AG10803 (cell line): ENCODE measurements at regions not wholly inside any gene's neighbourhood (a gene's known extent, or its start where the extent isn't known, plus 50 kb on each side); places are given as distances from the start of the nearest gene placed in this dataset.

Experiments used
- DNase-seq: peaks from one replicate; pipeline ENCODE4 v3.0.0; 2010; ENCODE audit warnings: low read depth
- H3K4me3 ChIP-seq: 2 replicates; pipeline ENCODE4 v1.5.1; 2011; ENCODE audit warnings: mild to moderate bottlenecking, low read length, control low read depth
- CTCF ChIP-seq: conservative IDR thresholded peaks from 2 replicates; pipeline ENCODE4 v1.5.1; 2011; ENCODE audit warnings: mild to moderate bottlenecking, low read length, control low read depth, inconsistent platforms

GRCh38 chr15:96561593-96561992 is 231.1 kb downstream of the NR2F2 start:
- H3K4me3 ChIP-seq, result no peak overlapping the region
- TF ChIP-seq CTCF, result no peak
- DNase-seq, result no peak

GRCh38 chr15:96564546-96564945 is 234.0 kb downstream of the NR2F2 start:
- TF ChIP-seq CTCF, result no peak
- H3K4me3 ChIP-seq, result no peak overlapping the region
- DNase-seq, result no peak

GRCh38 chr15:96565266-96565665 is 234.8 kb downstream of the NR2F2 start:
- DNase-seq, result no peak
- TF ChIP-seq CTCF, result no peak
- no peak overlapping the region for H3K4me3 ChIP-seq

GRCh38 chr15:96574782-96575181 is 244.3 kb downstream of the NR2F2 start:
- TF ChIP-seq CTCF, result no peak
- no peak for DNase-seq
- H3K4me3 ChIP-seq, result no peak overlapping the region

- no peak for TF ChIP-seq CTCF
- H3K4me3 ChIP-seq, result no peak overlapping the region
- DNase-seq, result no peak
Measured at GRCh38 chr15:96576596-96576995, 246.1 kb downstream of the NR2F2 start.

GRCh38 chr15:96578393-96578792 is 247.9 kb downstream of the NR2F2 start:
- no peak overlapping the region for H3K4me3 ChIP-seq
- DNase-seq, result no peak
- TF ChIP-seq CTCF, result no peak

- no peak for DNase-seq
- no peak overlapping the region for H3K4me3 ChIP-seq
- TF ChIP-seq CTCF, result no peak
Measured at GRCh38 chr15:96581371-96581770, 250.9 kb downstream of the NR2F2 start.
